Stimulated activated CD8-positive, alpha-beta memory T cell treated with anti-CD3 and anti-CD28 coated beads, Interleukin-15, amount 100 ng/mL, for 48 hours (primary cell): ENCODE measurements at regions not wholly inside any gene's neighbourhood (a gene's known extent, or its start where the extent isn't known, plus 50 kb on each side); places are given as distances from the start of the nearest gene placed in this dataset.
"Not testable (repeated sequence)": the region's sequence is repeated elsewhere in the genome, so short reads cannot be mapped to it uniquely, and the experiment has no call there.

ENCODE experiments used
- DNase-seq, 2 donors: peaks; one replicate each; pipeline ENCODE4 v3.0.0-alpha.2; 2020; ENCODE audit warnings: low read depth in 2 of 2

GRCh38 chr3:23706111-23706510, 99.6 kb upstream of the UBE2E1 start:
- DNase-seq, result no peak

DNA sequence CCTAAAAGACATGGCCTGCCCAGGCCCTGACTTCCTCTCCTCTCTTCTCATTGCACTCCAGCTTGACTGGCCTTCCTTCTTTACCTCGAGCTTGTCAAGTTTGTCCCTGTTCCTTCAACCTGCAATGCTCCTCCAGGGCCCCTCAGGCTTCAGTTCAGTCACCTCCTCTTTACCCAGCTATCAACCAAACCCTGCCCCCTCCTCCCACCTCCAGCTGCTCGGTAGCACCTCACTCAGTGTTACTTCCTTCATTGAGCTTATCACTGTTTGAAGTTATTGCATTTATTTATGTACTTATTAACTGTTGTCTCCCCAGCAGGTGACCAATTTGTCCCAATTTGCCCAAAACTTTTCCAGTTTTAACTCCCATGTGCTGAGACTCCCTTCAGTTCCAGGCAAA, 95.8 kb upstream of the UBE2E1 start:
- no peak for DNase-seq

- no peak for DNase-seq
These were observed 95.2 kb upstream of the UBE2E1 start for GRCh38 chr3:23710555-23710954.

GRCh38 chr3:23711916-23712494, 93.8 kb upstream of the UBE2E1 start:
- no peak for DNase-seq

GRCh38 chr3:23712656-23713559, 92.8 kb upstream of the UBE2E1 start:
- no peak for DNase-seq

DNA sequence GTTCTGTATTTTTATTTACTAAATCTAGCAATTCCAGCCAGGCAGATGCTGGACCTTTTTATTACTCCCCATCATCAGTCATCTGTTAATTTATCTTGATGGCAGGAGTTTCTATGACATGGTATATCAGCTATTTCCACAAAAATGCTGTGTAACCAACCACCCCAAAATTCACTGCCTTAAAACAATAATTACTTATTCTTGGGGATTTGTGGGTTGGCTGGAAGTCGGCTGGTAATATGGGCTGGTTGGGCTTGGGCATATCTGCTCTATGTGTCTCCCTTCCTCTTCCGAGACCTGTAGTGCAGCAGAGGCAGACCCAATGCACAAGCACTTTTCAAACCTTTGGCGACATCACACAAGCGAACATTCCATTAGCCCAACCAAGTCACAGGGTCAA, 92.1 kb upstream of the UBE2E1 start:
- DNase-seq, result no peak

DNA sequence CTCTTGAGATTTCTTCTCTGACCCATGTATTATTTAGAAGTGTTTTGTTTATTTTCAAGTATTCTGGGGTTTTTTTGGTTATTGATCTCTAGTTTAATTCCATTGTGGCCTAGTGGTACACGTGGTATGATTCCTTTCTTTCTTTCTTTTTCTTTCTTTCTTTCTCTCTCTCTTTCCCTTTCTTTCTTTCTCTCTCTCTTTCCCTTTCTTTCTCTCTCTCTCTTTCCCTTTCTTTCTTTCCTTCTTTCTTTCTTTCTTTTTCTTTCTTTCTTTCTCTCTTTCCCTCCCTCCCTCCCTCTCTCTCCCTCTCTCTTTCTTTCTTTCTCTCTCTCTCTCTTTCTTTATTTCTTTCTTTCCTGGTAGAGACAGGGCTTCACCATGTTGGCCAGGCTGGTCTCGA, 85.7 kb upstream of the UBE2E1 start:
- DNase-seq, result no peak

DNA sequence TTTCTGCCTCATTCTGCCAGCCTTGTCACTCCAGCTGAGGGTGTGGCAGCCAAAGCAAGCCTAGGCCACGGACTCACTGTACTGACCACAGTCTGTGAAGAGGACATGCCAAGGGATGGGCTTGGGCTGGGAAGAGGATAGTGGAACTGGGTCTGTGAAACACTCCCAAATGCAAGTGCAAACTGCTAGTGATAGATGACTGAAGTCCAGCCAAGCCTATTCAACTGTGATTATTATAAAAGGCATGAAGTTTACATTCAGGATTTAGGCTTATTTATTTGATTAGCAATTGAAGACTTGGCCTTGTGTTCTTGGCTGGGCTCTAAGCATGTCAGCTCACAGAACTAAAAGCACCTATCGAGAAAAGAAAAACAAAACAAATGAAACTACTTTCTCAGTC, 84.9 kb upstream of the UBE2E1 start:
- DNase-seq, result no peak

DNA sequence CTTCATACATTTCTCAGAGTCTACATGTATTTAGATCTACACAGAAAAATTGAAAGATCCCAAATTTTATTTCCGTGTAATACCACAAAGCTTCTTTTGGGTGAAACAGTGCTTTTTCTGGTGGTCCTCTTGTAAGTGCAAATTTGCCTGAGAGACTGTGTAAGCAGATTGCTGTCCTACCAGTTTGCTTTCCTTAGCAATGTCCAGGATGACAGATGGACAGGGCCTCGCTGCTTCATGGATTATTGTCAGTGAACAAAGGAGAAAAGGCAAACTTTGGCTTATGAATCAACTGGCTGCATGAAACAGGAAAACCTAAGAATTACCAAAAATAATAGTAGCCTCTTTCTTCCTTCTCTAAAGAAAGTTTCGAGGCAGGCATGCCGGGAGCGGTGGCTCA, 82.6 kb upstream of the UBE2E1 start:
- no peak for DNase-seq

DNA sequence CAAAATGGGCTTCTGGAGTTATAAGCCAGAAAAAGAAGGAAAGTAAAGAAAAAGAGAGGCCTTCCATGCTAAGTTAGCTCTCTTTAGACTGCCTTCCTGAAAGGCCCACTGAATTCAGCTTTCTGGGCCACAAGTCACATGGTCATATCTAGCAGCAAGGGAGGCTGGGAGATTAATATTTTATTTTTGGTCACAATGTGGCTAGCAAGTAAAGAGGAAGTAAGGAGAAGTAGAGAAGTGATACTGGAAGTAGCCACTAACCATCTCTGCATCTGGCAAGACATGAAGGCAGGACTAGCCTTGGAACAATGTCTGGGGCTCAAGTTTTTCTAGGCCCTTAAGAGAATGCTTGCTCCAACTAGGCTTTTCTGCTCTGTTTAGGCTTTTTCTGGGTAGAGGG, 81.8 kb upstream of the UBE2E1 start:
- no peak for DNase-seq

DNA sequence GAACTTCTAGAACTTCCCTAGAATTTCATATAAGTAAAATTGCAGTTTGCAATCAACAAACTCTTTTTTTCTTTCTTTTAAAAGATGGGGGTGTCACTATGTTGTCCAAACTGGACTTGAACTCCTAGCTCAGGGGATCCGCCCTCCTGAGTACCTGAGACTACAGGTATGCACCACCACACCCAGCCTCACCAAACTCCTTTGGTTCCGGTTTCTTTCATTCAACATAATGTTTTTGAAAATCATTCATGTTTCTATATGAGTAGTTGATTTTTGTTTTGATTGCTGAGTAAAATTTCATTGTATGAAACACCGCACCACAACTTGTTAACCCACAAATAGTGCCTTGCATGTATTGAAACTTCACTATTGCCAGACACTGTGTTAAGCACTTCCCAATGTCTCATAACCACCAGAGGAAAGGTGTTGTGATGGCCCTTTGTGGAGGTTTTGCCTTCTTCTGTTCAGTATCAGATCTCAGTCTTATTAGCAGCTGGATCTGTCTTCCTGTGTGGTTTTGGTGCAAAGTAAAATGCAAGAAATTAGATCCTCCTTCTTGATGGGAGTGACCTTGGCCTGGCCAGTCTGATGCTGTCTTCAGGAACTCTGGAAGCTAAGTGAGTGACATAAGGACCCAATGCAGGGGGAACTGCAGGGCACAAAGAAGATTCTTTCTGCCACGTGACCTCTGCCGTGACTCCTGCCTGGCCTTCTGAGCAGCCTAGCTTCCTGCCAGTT, 78.8 kb upstream of the UBE2E1 start:
- DNase-seq, result no peak

DNA sequence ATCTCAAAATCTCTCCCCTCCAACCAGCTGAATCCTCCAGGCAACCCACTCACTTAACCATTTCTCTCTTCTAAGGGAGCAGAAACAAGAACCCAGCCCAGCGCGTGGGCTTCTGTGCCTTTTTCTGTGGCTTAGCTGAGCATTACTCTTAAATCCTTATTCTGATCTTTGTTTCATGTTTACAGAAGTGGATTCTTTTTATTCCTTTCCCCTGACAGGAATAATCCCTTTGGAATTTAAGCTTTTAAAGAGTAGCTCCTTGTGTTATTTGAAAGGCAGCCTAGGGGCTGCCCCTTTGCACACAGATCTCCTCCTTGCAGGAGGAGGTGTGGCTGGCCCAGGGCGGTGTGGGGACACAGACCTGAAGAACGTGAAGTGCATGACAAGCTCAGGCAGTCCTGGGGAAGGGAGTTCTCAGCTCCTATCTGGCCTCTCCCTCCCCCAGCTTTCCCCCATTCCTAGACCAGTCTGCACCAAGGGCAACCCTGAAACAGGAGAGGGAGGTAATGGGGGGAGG, 77.1 kb upstream of the UBE2E1 start:
- no peak for DNase-seq

GRCh38 chr3:23729362-23729761, 76.4 kb upstream of the UBE2E1 start:
- DNase-seq, result not testable (repeated sequence)

GRCh38 chr3:23734481-23734880, 71.3 kb upstream of the UBE2E1 start:
- no peak for DNase-seq

GRCh38 chr3:23735062-23735461, 70.7 kb upstream of the UBE2E1 start:
- no peak for DNase-seq

- DNase-seq, result no peak
These were observed 70.0 kb upstream of the UBE2E1 start for GRCh38 chr3:23735535-23736326.

- DNase-seq, result no peak
These were observed 66.8 kb upstream of the UBE2E1 start for GRCh38 chr3:23738944-23739343.

DNA sequence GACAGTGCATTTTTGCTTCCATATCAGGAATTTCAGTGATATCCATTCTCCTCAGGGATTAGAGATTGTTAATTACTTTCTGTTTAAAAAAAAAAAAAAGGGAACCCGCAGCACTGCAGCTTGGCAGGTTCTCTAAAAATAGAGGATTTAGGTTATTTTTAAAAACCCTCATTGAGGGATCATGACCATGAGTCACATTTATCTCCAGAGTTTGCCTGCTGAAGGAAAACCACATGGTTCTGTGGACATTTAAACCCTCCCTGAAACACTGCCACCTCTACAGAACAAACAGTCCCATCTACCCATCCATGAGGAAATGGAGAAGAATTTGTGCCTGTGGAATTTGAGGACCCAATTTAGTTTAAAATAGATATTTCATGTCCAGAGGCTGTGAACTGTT, 66.2 kb upstream of the UBE2E1 start:
- DNase-seq, result no peak

DNA sequence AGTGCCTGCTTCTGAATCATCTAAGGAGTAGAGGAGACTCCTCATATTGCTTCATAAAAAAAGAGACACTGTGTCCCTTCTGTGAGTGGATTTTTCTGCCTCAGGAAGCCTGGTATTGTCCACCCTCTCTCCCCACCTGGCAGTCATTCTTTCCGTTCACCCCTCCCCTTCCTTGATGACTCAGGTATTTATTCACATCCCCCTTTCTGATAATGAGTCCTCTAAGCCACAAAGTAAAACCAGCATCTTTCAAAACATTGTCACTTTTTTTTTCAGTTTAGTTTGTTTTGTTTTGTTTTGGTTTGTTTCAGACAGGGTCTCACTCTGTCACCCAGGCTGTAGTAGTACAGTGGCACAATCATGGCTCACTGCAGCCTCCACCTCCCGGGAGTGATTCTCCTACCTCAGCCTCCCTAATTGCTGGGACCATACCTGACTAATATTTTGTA, 65.2 kb upstream of the UBE2E1 start:
- peak; percentile 15 to 43 for DNase-seq

- no peak for DNase-seq
These were observed 64.6 kb upstream of the UBE2E1 start for GRCh38 chr3:23741036-23741706.

DNA sequence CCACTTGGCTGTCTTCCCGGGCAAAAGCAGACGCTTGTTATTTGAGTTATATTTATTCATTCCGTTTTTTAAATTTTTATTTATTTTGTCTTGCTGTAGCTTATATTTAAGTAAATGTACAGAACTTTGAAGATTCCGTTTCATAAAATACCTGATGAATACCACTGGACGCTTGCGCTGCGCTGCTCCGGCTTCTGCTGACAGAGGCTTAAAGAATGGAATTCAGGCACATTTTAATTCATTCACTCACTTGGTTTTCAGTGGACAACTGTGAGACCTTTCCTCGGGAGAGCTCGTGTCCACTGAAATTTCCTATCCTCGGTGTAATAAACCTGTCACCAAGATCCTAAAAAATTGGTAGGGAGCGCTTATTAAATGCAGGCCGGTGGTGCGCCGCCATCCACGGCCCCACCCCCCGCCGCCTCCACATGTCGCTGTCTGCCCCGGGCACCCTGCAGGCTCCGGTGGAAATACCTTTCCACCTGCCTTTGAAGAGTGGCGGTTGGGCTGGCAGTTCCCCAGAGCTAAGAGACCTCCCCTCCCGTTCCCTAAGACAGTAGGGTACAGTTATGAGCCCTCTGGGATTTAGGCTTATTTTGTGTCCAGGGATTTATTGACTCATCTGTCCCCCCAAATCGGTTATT, 62.5 kb upstream of the UBE2E1 start:
- DNase-seq, result no peak
